OCI-LY3 (cell line): ENCODE measurements at regions not wholly inside any gene's neighbourhood (a gene's known extent, or its start where the extent isn't known, plus 50 kb on each side); places are given as distances from the start of the nearest gene placed in this dataset.

Source experiments
- EZH2phosphoT487 ChIP-seq: fragments of 200-600 bp; shearing (Covaris generic); IDR thresholded peaks from 2 replicates; pipeline ENCODE4 v1.6.1; 2018; ENCODE audit warnings: antibody characterized with exemption, mixed run types, low read depth
- TF ChIP-seq, protein P1 (sequence below): fragments of 200-600, 300-600 bp; sonication (generic); IDR thresholded peaks from 2 replicates; pipeline ENCODE4 v1.5.1; 2014; ENCODE audit warnings: antibody characterized with exemption, low read length, low read depth

DNA sequence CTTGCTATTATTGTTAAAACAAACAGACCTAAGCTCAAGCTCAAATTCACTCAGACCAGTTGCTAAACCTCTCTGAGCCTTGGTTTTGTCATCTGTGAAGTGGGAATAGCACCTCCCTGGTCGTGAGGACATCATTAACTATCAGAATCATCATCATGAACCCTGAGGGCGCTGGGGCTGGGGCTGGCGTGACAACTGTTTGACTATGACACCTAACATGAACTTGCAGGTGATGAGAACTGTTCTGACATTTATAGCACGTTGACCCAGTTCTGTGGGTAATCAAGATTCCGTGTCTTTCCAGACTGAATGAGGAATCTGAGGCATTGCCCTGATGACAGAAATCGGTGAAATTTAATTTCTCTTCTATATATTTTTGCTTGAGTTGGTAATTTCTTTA lies 71.3 kb upstream of the CDH5 start:
- TF ChIP-seq, protein P1, sequence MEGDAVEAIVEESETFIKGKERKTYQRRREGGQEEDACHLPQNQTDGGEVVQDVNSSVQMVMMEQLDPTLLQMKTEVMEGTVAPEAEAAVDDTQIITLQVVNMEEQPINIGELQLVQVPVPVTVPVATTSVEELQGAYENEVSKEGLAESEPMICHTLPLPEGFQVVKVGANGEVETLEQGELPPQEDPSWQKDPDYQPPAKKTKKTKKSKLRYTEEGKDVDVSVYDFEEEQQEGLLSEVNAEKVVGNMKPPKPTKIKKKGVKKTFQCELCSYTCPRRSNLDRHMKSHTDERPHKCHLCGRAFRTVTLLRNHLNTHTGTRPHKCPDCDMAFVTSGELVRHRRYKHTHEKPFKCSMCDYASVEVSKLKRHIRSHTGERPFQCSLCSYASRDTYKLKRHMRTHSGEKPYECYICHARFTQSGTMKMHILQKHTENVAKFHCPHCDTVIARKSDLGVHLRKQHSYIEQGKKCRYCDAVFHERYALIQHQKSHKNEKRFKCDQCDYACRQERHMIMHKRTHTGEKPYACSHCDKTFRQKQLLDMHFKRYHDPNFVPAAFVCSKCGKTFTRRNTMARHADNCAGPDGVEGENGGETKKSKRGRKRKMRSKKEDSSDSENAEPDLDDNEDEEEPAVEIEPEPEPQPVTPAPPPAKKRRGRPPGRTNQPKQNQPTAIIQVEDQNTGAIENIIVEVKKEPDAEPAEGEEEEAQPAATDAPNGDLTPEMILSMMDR, result no peak
- no peak for TF ChIP-seq EZH2phosphoT487
